Activated CD4-positive, alpha-beta T cell treated with anti-CD3 and anti-CD28 coated beads, Interleukin-2, Interleukin-6, amounts not matched to agents 100 ng/mL and 50 ng/mL, durations not matched to agents 16 hours and 8 hours (primary cell): ENCODE measurements at regions not wholly inside any gene's neighbourhood (a gene's known extent, or its start where the extent isn't known, plus 50 kb on each side); places are given as distances from the start of the nearest gene placed in this dataset.

Source experiments
- DNase-seq: peaks from one replicate; pipeline ENCODE4 v3.0.0-alpha.2; 2020

- no peak for DNase-seq
Observed at GRCh38 chr2:142218471-142218870, 87.7 kb upstream of the LRP1B start.

- no peak for DNase-seq
Observed at GRCh38 chr2:142217804-142218203, 87.0 kb upstream of the LRP1B start.

- DNase-seq, result no peak
Observed at GRCh38 chr2:142200062-142200461, 69.2 kb upstream of the LRP1B start.

- DNase-seq, result no peak
Observed at GRCh38 chr2:142199073-142199472, 68.3 kb upstream of the LRP1B start.

- DNase-seq, result no peak
Observed at GRCh38 chr2:142190805-142191204, 60.0 kb upstream of the LRP1B start.

- DNase-seq, result no peak
Observed at GRCh38 chr2:142189501-142189900, 58.7 kb upstream of the LRP1B start.

GRCh38 chr2:142188562-142188961 is 57.7 kb upstream of the LRP1B start:
- no peak for DNase-seq

GRCh38 chr2:142180820-142181533 is 50.2 kb upstream of the LRP1B start:
- peak; percentile 3 for DNase-seq
